SKM-1 treated with dmso at 0.1 percent for 144 hours (cell line): ENCODE measurements at regions not wholly inside any gene's neighbourhood (a gene's known extent, or its start where the extent isn't known, plus 50 kb on each side); places are given as distances from the start of the nearest gene placed in this dataset.
"Not testable (repeated sequence)": the region's sequence is repeated elsewhere in the genome, so short reads cannot be mapped to it uniquely, and the experiment has no call there.

Experiments
- DNase-seq: peaks from one replicate; lab custom pipeline; 2025; ENCODE audit not compliant: unreplicated experiment; lab: John Stamatoyannopoulos, UW

DNA sequence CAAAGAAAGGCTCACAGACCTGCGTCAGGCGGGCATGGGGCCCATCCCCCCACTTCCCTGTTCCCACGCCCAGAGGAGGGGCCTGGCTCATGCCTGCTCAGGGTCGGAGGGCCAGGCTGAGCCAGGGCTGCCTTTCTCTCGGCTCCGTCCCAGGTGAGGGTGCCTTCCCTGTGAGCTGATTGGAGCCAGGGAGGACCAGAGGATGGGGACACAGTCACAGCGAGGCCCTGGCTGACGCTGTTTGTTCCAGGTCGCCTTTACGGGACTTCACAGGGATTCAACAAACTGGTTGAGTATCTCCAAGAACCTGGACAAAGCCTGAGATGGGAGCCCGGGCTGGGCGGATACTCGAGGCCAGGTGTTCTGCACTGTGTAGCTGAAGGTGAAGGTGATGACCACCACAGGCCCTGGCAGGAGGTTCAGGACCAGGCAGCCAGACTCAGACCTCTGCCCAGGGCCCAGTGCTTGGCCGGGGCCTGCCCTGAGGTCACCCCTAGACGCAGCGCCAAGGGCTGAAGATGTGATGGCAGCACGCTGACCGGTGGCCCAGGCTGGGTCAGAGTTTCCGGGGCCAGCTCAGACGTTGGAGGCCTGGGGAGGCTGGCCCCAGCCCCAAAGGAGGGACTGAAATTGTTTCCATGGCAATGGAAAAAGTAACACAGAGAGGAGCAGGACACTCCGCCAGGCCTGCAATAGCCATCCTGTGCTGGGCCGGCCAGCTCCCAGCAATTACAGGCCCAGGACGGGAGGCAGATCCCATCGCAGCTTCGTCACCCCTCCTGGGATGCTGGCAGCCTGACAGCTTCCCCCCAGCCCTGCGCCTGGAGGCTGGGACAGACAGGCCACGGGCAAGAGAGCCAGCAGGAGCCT lies 65.3 kb upstream of the ADAMTS2 start:
- DNase-seq: no peak

DNA sequence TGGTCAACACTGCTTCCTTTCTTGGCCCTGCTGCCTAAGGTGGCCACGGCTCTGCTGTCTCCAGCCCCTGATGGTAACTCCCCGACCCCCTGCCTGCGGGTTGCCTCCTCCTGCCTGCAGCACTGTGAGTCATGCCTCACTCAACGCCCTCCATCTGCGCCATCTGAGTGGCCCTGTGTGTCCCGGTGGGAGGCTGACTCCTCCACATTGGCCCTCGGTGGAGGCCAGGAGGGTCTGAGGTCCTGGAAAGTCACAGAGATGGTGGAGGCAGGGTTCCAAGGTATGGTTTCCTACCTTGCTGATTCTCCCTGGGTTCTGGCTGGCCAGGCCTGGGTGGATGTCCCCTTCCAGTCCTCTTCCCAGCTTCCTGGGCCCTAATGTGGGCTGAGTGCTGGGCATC lies 64.5 kb upstream of the ADAMTS2 start:
- no peak for DNase-seq

DNA sequence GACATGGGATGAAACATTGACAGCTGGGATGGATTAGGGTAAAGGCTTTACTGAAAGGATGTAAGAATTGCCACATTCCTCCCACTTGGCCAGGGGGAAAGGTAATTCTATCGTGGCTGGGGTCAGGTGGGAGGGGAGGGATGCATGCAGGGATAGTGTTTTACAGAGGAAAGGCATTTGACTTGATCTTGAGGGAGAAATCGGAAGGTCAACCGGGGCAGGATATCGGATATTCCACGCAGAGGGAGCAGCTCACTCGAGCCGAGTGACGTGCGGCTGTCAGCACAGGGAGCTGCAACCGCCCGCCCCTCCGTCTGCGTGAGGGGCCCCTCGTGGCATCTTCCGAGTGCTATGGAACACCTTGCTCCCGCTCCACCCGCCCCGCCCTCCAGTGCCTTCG lies 63.4 kb upstream of the ADAMTS2 start:
- no peak for DNase-seq

DNA sequence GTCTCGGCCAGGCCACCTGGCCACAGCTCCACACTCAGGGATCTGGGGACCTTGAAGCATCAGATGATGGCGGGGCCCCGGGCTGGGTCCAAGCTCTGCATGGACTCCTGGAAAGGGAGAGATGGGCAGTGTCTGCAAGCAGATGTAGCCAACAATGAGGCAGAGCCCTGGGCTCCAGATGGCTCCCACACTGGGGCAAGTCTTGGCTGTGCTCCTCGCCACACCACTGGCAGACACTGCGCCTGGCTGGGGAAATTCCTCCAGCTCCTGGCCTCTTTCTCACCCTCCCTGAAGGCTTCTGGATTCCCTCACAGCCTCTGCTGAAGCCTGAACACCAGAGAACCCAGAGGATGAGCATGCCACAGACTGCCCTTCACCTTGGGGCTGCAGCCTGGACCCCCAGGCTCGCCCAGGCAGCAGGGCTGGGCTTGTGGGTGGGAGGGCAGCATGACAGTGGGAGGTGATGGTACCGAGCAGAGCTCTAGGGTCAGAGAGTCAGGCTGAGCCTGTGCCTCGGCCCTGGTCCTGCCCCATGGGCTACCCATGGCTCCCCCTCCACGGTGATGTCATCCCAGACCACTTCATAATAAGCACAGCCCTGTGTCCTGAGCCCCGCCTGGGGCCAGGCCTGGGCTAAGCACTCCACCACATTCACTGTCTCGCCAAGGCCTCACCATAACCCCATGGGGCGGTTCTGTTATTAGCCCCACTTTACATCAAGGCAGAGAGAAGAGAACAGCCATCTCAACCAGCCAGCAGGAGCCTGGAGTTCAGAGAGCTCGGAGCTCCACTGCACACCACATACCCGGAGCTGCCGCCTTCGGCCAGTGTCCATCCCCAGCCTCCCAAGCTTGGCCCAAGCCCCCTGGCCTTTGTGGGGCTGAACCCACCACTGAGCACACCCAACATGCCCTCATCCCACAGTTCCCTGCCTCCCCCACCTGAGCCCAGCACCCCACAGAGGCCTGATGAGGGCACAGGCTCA lies 62.2 kb upstream of the ADAMTS2 start:
- DNase-seq: no peak

DNA sequence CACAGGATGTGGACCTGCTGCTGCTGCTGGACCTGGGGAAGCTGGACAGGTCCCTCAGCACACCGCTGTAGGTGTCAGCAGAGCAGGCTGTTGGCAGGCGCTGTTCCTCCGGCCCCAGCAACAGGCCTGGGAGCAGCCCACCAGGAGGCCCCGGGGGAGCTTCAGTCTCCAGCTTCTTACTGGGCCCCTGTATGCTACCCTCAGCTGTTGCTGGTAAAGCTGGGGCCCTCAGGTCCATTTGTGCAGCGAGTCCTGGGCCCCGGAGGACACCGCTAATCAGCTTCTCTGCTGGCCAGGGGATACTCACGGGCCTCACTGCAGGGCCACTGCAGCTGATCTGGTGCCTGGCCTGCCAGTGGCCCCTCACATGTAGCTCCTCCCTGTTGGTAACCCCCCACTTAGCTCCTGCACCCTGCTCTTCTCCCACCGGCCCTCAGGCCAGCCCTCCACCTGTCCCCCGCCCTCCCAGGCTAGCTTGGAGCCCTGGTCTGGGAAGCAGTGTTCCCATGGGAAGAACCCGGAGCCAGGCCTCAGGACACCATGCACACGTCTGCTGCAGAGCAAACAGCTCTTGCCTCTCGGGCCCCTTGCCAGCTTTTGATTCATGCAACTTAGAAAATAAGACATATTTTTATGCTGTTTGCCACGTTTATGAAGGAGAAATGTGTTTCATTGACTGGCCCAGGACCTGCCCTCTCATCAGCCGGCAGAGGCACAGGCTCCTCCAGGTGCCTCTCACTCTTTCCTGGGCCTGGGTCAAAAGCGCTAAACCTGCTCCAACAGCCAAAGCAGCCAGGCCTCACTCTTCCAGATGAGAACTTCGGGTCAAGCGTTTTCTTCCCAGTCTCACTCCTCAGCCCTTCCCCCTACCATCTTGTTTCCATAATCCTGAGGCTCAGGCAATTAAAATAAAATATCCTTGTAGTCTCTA lies 61.0 kb upstream of the ADAMTS2 start:
- DNase-seq: no peak

DNA sequence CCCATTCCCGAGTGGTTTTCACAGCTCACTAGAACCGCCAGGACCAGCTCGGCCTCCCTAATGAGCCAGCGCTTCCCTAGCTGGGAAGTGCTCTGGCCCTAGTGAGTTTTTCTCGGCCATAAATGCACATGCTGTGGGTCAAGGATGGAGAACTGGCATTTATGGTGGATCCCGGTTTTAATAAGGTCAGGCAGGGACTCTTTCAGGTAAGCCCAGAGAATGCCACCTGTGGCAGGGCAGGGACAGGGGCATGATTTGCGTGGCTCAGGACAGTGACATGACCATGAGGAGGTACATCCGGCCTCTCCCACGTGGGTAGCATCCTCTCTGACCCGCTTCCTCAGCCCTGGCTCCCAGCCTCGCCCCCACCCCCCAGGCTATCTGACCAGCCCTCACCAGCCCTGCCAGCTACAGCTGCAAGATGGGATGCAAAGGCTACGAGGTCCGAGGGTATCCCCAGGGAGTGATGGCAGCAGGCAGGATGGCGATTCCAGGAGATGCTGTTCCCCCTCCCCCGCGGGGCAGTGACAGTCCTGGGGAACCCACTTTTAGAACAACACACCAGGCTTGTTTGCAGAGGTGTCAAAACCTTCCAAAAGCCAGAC lies 60.3 kb upstream of the ADAMTS2 start:
- DNase-seq: no peak

DNA sequence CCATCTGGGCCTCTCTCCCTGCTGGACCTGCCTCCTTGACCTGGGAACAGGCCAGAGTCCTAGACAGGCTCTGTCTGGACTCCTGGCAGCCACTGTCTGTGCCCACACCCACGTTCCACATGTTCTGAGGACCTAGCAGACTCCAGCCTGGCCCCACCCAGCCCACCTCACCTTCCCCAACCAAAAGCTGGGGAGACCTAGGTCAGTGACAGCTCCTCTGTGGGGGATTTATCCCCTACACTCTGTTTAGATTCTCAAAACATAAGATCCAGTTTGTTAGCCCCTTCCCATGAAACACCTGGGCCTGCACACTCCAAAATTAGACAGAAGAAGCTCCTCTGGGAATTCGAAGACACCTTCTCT lies 59.8 kb upstream of the ADAMTS2 start:
- no peak for DNase-seq

DNA sequence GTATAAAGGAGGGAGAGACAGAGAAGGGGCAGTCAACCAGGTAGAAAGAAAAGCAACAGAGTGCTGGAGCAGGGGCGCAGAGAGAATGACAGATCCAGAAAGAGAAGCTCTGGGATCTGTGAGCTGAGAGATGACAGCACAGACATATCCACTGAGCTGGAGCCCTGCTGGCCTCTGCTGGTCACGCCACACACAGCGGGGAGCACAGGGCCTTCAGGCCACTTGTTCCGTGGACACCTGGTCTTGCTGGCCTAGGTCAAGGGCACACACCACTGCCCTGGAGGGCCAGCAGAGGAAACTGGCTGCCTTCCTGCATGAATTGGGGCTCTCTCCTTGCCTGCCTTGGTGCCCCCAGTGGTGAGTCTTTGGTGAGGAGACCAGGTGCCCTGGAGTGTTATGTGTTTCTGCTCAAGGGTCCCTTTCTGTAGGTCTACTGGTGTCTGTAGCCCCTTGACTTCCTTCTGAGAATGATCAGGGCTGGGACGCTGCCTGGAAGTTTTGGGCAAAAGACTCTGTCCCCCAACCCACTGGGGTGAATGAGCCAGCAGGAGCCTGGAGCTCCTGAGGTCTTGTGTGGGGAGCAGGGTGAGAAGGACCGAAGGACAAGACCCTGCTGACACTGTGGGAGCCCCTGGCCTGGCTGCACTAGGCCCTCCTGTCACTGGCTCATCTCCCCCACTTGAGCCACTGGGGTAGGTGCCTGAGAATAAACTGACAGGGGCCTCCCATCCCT lies 59.2 kb upstream of the ADAMTS2 start:
- DNase-seq: no peak

DNA sequence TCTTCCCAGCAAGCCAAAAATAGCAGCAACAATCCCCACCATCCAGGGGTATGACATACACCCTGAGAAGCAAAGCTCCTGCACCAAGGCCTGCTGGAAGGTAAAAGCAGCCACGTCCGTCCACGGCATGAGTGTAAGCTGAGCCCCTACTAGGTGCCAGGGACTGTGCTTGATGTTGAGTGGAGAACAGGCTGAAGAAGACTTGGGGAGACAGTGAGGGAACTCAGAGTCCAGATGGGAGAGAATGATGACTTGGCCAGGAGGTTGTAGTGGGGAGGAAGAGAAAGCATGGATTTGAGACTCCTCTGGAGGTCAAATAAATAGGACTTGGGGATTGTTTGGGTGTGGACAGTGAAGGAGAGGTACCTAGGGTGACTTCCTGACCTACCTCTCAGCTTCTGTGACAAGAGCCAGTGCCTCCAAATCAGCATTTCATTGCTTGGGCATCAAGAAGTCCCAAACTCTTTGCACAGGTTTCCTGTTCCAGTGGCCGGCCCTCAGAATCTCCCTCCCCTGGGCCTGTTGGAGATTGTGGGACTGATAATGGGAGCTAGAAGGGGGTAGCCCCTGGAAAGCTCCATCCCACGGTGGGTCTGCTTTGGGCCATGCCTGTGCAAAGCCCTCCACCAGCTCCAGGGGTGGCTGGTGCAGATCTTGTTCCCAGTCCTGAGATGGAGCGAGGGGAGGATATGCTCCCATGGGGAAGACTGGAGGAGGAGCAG lies 58.3 kb upstream of the ADAMTS2 start:
- no peak for DNase-seq

DNA sequence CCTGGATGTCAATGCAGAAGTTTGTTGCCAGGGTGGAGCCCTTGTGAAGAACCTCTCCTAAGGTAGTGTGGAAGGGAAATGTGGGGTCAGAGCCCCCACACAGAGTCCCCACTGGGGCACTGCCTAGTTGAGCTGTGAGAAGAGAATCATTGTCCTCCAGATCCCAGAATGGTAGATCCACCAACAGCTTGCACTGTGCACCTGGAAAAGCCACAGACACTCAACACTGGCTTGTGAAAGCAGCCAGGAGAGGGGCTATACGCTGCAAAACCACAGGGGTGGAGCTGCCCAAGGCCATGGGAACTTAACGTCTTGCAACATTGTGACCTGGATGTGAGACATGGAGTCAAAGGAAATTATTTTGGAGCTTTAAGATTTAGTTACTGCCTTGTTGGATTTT lies 55.2 kb upstream of the ADAMTS2 start:
- DNase-seq: not testable (repeated sequence)

DNA sequence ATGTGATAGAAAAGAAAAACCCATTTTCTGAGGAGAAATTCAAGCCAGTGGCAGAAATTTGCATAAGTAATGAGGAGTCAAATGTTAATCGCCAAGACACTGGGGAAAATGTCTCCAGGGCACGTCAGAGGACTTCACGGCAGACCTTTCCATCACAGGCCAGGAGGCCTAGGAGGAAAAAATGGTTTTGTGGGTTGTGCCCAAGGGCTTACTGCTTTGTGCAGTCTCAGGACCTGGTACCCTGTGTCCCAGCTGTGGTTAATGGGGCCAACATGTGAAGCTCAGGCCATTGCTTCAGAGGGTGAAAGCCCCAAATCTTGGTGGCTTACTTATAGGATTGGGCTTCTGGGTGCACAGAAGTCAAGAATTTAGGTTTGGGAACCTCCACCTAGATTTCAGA lies 54.8 kb upstream of the ADAMTS2 start:
- DNase-seq: no peak

DNA sequence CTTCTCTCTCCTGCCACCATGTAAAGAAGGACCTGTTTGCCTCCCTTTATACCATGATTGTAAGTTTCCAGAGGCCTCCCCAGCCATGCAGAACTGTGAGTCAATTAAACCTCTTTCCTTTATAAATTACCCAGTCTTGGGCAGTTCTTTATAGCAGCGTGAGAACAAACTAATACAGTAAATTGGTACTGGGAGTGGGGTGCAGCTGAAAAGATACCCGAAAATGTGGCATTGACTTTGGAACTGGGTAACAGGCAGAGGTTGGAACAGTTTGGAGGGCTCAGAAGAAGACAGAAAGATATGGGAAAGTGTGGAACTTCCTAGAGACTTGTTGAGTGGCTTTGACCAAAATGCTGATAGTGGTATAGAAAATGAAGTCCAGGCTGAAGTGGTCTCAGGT lies 54.1 kb upstream of the ADAMTS2 start:
- DNase-seq: not testable (repeated sequence)

DNA sequence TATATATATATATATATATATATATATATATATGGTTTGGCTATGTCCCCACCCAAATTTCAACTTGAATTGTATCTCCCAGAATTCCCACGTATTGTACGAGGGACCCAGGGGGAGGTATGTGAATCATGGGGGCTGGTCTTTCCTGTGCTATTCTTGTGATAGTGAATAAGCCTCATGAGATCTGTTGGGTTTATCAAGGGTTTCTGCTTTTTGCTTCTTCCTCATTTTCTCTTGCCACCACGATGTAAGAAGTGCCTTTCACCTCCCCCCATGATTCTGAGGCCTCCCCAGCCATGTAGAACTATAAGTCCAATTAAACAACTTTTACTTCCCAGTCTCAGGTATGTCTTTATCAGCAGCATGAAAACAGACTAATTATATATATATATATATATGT lies 52.3 kb upstream of the ADAMTS2 start:
- peak; percentile 24 for DNase-seq
